Sigmoid colon (tissue), 4 donors: ENCODE measurements at regions not wholly inside any gene's neighbourhood (a gene's known extent, or its start where the extent isn't known, plus 50 kb on each side); places are given as distances from the start of the nearest gene placed in this dataset.

Source experiments
- CTCF ChIP-seq, 4 experiments: fragments of 450-650 bp in 3 of 4; fragments of 200-600 bp in 1 of 4; IDR thresholded peaks; one replicate each; pipeline ENCODE4 v1.5.1; 2016 to 2019; ENCODE audit warnings: antibody characterized with exemption in 4 of 4, mild to moderate bottlenecking in 3 of 4, moderate library complexity in 2 of 4
- EP300 ChIP-seq, 4 donors: sonication (generic); formaldehyde crosslinking; IDR thresholded peaks; one replicate each; pipeline ENCODE4 v1.6.1; 2017; ENCODE audit warnings: antibody characterized with exemption in 4 of 4

GRCh38 chr5:82513738-82514137 is 235.6 kb upstream of the RPS23 start:
- TF ChIP-seq EP300 (IDR thresholded peaks at IDR 0.05) (no peak), CTCF (IDR thresholded peaks at IDR 0.05) (no peak)
